Upper lobe of right lung (tissue), 1 donor: ENCODE measurements at regions not wholly inside any gene's neighbourhood (a gene's known extent, or its start where the extent isn't known, plus 50 kb on each side); places are given as distances from the start of the nearest gene placed in this dataset.
A peak's percentile ranks its signal among the peaks of the same experiment; 100 is the strongest.

Experiments used
- ATAC-seq: fragments of 200-7000 bp; cut with Tn5 transposase; one replicate; pipeline ENCODE4 v1.9.1; 2020; ENCODE audit warnings: mild to moderate bottlenecking, moderate library complexity
- DNase-seq: peaks from one replicate; pipeline ENCODE4 v3.0.0-alpha.2; 2020
- H3K27ac ChIP-seq: fragments of 200-600 bp; one replicate; pipeline ENCODE4 v1.8.0; 2022
- H3K27me3 ChIP-seq: fragments of 200-600 bp; one replicate; pipeline ENCODE4 v1.8.0; 2022; ENCODE audit warnings: mild to moderate bottlenecking
- H3K36me3 ChIP-seq: fragments of 200-600 bp; one replicate; pipeline ENCODE4 v1.8.0; 2022
- H3K4me1 ChIP-seq: fragments of 200-600 bp; one replicate; pipeline ENCODE4 v1.8.0; 2022
- H3K4me3 ChIP-seq: fragments of 200-600 bp; one replicate; pipeline ENCODE4 v1.8.0; 2022; ENCODE audit warnings: mild to moderate bottlenecking
- H3K9me3 ChIP-seq: fragments of 200-600 bp; one replicate; pipeline ENCODE4 v1.8.0; 2022
- intact Hi-C: fragments of 100-400 bp; cut with DNase I; formaldehyde crosslinking; loops from one replicate; pipeline ENCODE4 v1.11.0; 2022
- TF ChIP-seq, protein P1 (sequence below): fragments of 200-600 bp; IDR thresholded peaks from one replicate; pipeline ENCODE4 v1.8.0; 2022; ENCODE audit warnings: antibody characterized with exemption
- donor health status: DM: no; HTN: yes; CAD: no; lungs with severe emphysema.

DNA sequence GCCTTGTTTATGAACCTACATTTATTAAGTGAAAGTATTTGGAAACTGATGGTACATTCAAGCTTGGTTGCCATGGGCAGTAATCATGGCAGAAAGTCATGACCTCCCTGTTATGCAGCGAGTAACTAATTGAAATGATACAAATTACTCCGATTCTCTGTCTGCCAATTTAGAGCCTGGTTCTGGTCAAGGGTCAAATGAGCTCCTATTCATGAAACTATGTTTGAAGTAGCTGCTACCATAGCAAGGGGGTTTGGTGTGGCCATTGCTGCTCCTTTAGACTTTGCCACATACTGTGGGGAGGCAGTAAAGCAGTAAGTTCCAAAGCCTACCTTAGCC is 187.2 kb upstream of the FOXD3 start:
- ATAC-seq (no peak), DNase-seq (no peak)
- H3K4me3 ChIP-seq, result no peak overlapping the region
- no peaks in the 10 kb centered on the region for H3K36me3 ChIP-seq
- no peaks in the 10 kb centered on the region for H3K9me3 ChIP-seq
- H3K4me1 ChIP-seq, result no peaks in the 10 kb centered on the region
- TF ChIP-seq, protein P1, sequence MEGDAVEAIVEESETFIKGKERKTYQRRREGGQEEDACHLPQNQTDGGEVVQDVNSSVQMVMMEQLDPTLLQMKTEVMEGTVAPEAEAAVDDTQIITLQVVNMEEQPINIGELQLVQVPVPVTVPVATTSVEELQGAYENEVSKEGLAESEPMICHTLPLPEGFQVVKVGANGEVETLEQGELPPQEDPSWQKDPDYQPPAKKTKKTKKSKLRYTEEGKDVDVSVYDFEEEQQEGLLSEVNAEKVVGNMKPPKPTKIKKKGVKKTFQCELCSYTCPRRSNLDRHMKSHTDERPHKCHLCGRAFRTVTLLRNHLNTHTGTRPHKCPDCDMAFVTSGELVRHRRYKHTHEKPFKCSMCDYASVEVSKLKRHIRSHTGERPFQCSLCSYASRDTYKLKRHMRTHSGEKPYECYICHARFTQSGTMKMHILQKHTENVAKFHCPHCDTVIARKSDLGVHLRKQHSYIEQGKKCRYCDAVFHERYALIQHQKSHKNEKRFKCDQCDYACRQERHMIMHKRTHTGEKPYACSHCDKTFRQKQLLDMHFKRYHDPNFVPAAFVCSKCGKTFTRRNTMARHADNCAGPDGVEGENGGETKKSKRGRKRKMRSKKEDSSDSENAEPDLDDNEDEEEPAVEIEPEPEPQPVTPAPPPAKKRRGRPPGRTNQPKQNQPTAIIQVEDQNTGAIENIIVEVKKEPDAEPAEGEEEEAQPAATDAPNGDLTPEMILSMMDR, result no peak
- H3K27ac ChIP-seq, result no peak overlapping the region
- intact Hi-C loops, result no loop called here
- no peaks in the 10 kb centered on the region for H3K27me3 ChIP-seq

DNA sequence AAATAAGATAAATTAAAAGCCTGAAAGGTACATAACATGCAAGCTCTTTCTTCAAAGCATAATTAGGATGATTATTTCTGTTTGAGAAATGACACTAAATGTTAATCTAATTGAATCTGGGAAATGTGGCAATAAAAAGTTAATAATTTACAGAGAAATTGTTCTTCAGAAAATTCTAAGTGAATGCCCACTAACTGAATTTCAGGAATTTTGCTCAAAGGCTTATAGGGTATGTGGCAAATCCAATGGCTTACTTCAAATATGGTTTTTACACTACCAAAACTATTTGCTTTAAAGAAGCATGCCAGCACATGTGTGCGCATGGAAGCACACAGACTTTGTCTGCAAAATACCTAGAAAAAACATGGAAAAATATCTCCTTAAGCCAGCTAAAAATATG is 186.6 kb upstream of the FOXD3 start:
- ATAC-seq (no peak), DNase-seq (no peak)
- Histone ChIP-seq H3K27ac (no peak overlapping the region), H3K36me3 (no peaks in the 10 kb centered on the region), H3K4me1 (no peaks in the 10 kb centered on the region), H3K4me3 (no peak overlapping the region), H3K9me3 (no peaks in the 10 kb centered on the region), H3K27me3 (no peaks in the 10 kb centered on the region)
- TF ChIP-seq, protein P1, result no peak
- intact Hi-C loops, result no loop called here

DNA sequence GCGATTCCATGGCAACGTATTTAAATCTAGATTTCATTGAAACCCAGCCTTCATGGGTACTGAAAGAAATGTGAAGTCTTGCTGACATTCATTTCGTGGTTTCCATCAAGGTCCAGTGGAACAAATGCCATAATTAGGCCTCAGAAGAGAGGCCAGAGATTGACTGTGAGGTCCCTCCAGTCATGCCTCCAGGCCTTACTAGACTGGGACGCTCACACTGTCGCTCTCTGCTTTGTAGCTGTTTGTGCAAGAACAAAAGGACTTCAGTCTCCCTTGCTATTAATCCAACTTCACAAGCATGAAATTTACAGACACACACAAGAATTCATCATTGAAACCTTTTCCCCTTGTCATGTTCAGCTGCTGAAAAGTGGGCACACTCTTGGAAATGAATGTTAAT is 180.4 kb upstream of the FOXD3 start:
- intact Hi-C loops, result no loop called here
- ATAC-seq, result no peak

DNA sequence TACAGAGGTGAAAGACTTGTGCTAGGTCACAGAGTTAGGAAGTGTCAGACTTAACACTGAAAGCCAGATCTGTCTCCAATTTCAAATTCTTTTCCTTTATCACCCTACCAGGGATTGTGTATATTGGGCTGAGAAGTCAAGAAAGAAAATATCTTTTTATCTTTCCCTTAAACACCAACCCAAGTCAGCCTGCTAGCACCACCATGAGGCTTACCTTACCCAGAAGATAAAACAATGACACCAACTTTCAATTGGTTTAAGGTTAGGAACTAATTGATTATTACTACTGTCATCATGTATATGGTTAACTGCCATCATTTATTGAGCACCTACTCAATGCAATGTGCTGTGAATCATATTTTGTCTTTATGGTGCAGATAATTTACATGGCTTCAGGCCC is 178.9 kb upstream of the FOXD3 start:
- TF ChIP-seq, protein P1, result no peak
- Histone ChIP-seq H3K9me3 (no peaks in the 10 kb centered on the region), H3K27me3 (no peaks in the 10 kb centered on the region), H3K4me3 (no peak overlapping the region), H3K27ac (no peak overlapping the region), H3K4me1 (no peaks in the 10 kb centered on the region), H3K36me3 (no peaks in the 10 kb centered on the region)
- intact Hi-C loops, result no loop called here
- no peak for DNase-seq
- ATAC-seq, result no peak

More for the DNA sequence above, 180.4 kb upstream of the FOXD3 start:
- H3K4me3 ChIP-seq, result no peak overlapping the region
- H3K36me3 ChIP-seq, result no peaks in the 10 kb centered on the region
- H3K27ac ChIP-seq, result no peak overlapping the region
- H3K4me1 ChIP-seq, result no peaks in the 10 kb centered on the region
- no peak for DNase-seq
- no peaks in the 10 kb centered on the region for H3K27me3 ChIP-seq
- TF ChIP-seq, protein P1, result no peak
- no peaks in the 10 kb centered on the region for H3K9me3 ChIP-seq

DNA sequence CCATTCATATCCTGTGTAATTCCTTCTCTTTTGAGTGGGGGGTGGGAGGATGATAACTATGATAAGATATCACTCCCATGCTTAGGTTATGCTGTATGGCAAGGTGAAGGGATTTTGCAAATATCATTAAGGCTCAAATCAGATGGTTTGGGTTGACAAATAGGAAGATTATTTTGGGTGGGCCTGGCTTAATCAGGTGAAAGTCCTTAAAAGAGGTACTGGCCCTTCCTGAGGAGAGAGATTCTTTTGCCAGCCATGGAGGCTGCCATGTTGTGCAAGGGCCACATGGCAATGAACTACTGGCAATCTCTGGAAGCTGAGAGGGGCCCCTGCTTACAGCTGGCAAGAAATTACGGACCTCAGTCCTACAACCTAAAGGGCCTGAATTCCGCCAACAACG is 174.6 kb upstream of the FOXD3 start:
- TF ChIP-seq, protein P1, result no peak
- DNase-seq, result no peak
- no peak overlapping the region for H3K27ac ChIP-seq
- no peaks in the 10 kb centered on the region for H3K4me1 ChIP-seq
- no peaks in the 10 kb centered on the region for H3K36me3 ChIP-seq
- intact Hi-C loops, result no loop called here
- no peak for ATAC-seq
- no peaks in the 10 kb centered on the region for H3K27me3 ChIP-seq
- no peaks in the 10 kb centered on the region for H3K9me3 ChIP-seq
- no peak overlapping the region for H3K4me3 ChIP-seq

DNA sequence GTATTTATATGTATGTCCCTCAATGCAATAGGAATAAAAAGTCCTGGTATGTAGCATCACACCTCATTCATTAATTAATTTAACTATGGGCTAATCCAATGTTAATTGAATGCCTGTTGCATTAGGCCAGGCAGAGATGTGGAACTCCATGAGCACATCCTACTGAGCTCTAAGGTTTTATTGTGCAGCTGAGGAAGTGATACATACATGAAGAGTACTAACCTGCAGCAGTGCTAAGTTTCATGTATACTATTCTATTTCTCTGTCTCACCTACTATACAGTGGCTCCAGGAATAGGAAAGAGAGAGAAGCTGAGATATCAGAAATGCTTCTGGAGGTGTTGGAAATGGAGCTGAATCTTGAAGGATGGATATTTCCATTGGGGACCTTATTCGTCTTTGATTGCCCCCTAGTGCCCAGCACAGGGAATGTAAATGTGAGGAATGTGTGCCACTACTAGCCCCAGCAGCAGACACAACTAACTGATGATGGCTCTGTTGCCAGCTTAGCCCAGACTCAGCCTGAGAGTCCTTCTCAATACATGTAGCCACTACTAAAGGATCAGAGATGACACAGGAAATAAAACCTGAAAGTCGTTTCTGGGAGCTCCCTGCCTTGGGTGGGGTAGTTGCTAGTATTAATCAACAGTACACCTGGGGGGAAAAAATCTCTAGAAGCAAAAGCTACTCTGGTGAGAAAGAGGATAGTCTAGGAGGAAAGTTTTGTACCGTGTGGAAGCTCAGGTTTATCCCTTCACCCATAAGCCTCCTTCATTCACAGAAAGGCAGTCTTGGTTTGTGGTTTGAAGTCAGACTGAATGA is 173.3 kb upstream of the FOXD3 start:
- Histone ChIP-seq H3K9me3 (no peaks in the 10 kb centered on the region), H3K36me3 (no peaks in the 10 kb centered on the region), H3K4me1 (no peaks in the 10 kb centered on the region), H3K4me3 (no peak overlapping the region), H3K27ac (no peak overlapping the region), H3K27me3 (no peaks in the 10 kb centered on the region)
- intact Hi-C loops, result no loop called here
- TF ChIP-seq, protein P1, result peak; percentile 50
- ATAC-seq (peak; percentile 70), DNase-seq (no peak)
